OCI-LY7 (cell line): ENCODE measurements at regions not wholly inside any gene's neighbourhood (a gene's known extent, or its start where the extent isn't known, plus 50 kb on each side); places are given as distances from the start of the nearest gene placed in this dataset.

Experiments used
- BruUV-seq: library from RNA; stranded (reverse); fragments of 400-500 nt; replicated peaks from 2 replicates; lab custom pipeline; 2021; lab: Mats Ljungman, UMichigan
- CTCF ChIA-PET: fragments of 300-600 bp; sonication (Branson Sonifier 250); formaldehyde crosslinking; loops from one replicate; lab custom pipeline; 2022; ENCODE audit warnings: antibody characterized with exemption; ENCODE audit not compliant: unreplicated experiment; lab: Charles Lee
- POLR2A ChIA-PET: fragments of 300-600 bp; sonication (Branson Sonifier 250); formaldehyde crosslinking; loops from one replicate; lab custom pipeline; 2022; ENCODE audit warnings: antibody characterized with exemption; lab: Charles Lee
- DNase-seq: peaks from one replicate; pipeline ENCODE4 v3.0.0-alpha.2; 2015; ENCODE audit warnings: low spot score
- H2AFZ ChIP-seq: fragments of 200-600 bp; sonication (generic), shearing (Covaris generic); 2 replicates; pipeline ENCODE4 v1.6.1; 2014; ENCODE audit warnings: mild to moderate bottlenecking, antibody characterized with exemption, low read length, moderate library complexity
- H3K27ac ChIP-seq: fragments of 200-600 bp; sonication (generic); 2 replicates; pipeline ENCODE4 v1.5.1; 2014; ENCODE audit warnings: mixed run types, low read depth, mild to moderate bottlenecking, moderate library complexity, low read length, inconsistent platforms; ENCODE audit not compliant: poor library complexity, severe bottlenecking
- H3K36me3 ChIP-seq: fragments of 200-600 bp; sonication (generic); 2 replicates; pipeline ENCODE4 v1.6.1; 2014; ENCODE audit warnings: mild to moderate bottlenecking, antibody characterized with exemption, low read length, moderate library complexity, mixed read lengths; ENCODE audit not compliant: insufficient read depth
- H3K4me1 ChIP-seq: fragments of 200-600 bp; sonication (generic); 2 replicates; pipeline ENCODE4 v1.5.1; 2014; ENCODE audit warnings: mild to moderate bottlenecking, low read length; ENCODE audit not compliant: insufficient read depth, poor library complexity, severe bottlenecking
- H3K4me2 ChIP-seq: fragments of 200-600 bp; sonication (generic); 2 replicates; pipeline ENCODE4 v1.6.1; 2014; ENCODE audit warnings: mild to moderate bottlenecking, low read length
- H3K4me3 ChIP-seq: fragments of 200-600 bp; sonication (generic); 2 replicates; pipeline ENCODE4 v1.5.1; 2014; ENCODE audit warnings: mild to moderate bottlenecking, low read depth, low read length; ENCODE audit not compliant: poor library complexity, severe bottlenecking
- H3K79me2 ChIP-seq: fragments of 200-600 bp; sonication (generic); 2 replicates; pipeline ENCODE4 v1.6.1; 2016; ENCODE audit warnings: low read depth, mild to moderate bottlenecking, low read length, moderate library complexity, mixed read lengths; ENCODE audit not compliant: insufficient read depth
- H3K9me2 ChIP-seq: fragments of 200-600 bp; sonication (generic); 2 replicates; pipeline ENCODE4 v1.6.1; 2016; ENCODE audit warnings: mild to moderate bottlenecking, low read length, mixed read lengths; ENCODE audit not compliant: insufficient read depth
- H3K9me3 ChIP-seq: fragments of 200-600 bp; sonication (generic); 2 replicates; pipeline ENCODE4 v1.6.1; 2014; ENCODE audit warnings: mild to moderate bottlenecking, mixed run types, low read length, mixed read lengths
- H4K20me1 ChIP-seq: fragments of 200-600 bp; sonication (generic); 2 replicates; pipeline ENCODE4 v1.6.1; 2014; ENCODE audit warnings: mild to moderate bottlenecking, antibody characterized with exemption, low read length, moderate library complexity, mixed read lengths; ENCODE audit not compliant: insufficient read depth
- CTCF ChIP-seq: fragments of 200-600 bp; sonication (generic); conservative IDR thresholded peaks from 2 replicates; pipeline ENCODE4 v1.5.1; 2014; ENCODE audit warnings: mild to moderate bottlenecking, antibody characterized with exemption, low read length, moderate library complexity, mixed read lengths
- EZH2phosphoT487 ChIP-seq: fragments of 200-600 bp; sonication (generic); IDR thresholded peaks from 2 replicates; pipeline ENCODE4 v1.6.1; 2018; ENCODE audit warnings: low read depth, borderline replicate concordance, mild to moderate bottlenecking, mixed run types, antibody characterized with exemption, low read length, moderate library complexity, mixed read lengths
- intact Hi-C: fragments of 100-400 bp; cut with micrococcal nuclease; formaldehyde crosslinking; loops from one replicate; pipeline ENCODE4 v1.10.0; 2022; ENCODE audit not compliant: unreplicated experiment

GRCh38 chr20:7332169-7332568, 564.7 kb downstream of the BMP2 start:
- no peaks in the 10 kb centered on the region for H3K79me2 ChIP-seq
- H3K36me3 ChIP-seq, result no peaks in the 10 kb centered on the region
- no peak overlapping the region for H3K27ac ChIP-seq
- H3K9me3 ChIP-seq, result no peaks in the 10 kb centered on the region
- CTCF ChIA-PET, result no interaction called here
- intact Hi-C loops, result no loop called here
- H3K4me1 ChIP-seq, result no peaks in the 10 kb centered on the region
- H3K4me2 ChIP-seq, result no peak overlapping the region
- no peak overlapping the region for H3K4me3 ChIP-seq
- TF ChIP-seq CTCF (no peak), EZH2phosphoT487 (no peak)
- POLR2A ChIA-PET, result no interaction called here
- BruUV-seq, result no TSS peak
- H2AFZ ChIP-seq, result no peak overlapping the region
- H4K20me1 ChIP-seq, result no peaks in the 10 kb centered on the region
- DNase-seq, result no peak
- no peaks in the 10 kb centered on the region for H3K9me2 ChIP-seq

- Histone ChIP-seq H3K4me3 (no peak overlapping the region), H3K27ac (no peak overlapping the region), H3K9me2 (no peaks in the 10 kb centered on the region), H4K20me1 (no peaks in the 10 kb centered on the region), H3K9me3 (no peaks in the 10 kb centered on the region), H2AFZ (no peak overlapping the region), H3K79me2 (no peaks in the 10 kb centered on the region), H3K36me3 (no peaks in the 10 kb centered on the region), H3K4me2 (no peak overlapping the region), H3K4me1 (no peaks in the 10 kb centered on the region)
- DNase-seq, result no peak
- CTCF ChIA-PET, result no interaction called here
- intact Hi-C loops, result no loop called here
- no peak for TF ChIP-seq EZH2phosphoT487
- no peak for TF ChIP-seq CTCF
- POLR2A ChIA-PET, result interaction anchor here (1.5 kb wide), 1 partner anchor 9 kb away, joined by 4 read pairs; no protein-coding TSS in a partner anchor
- no TSS peak for BruUV-seq
These were observed 566.4 kb downstream of the BMP2 start for GRCh38 chr20:7333841-7334240.

GRCh38 chr20:7346026-7346425, 578.5 kb downstream of the BMP2 start:
- Histone ChIP-seq H3K36me3 (no peaks in the 10 kb centered on the region), H3K4me2 (no peak overlapping the region), H3K79me2 (no peaks in the 10 kb centered on the region), H3K9me2 (no peaks in the 10 kb centered on the region), H3K4me1 (no peaks in the 10 kb centered on the region), H3K27ac (no peak overlapping the region), H2AFZ (no peak overlapping the region), H4K20me1 (no peaks in the 10 kb centered on the region), H3K9me3 (no peaks in the 10 kb centered on the region), H3K4me3 (no peak overlapping the region)
- TF ChIP-seq CTCF (no peak), EZH2phosphoT487 (no peak)
- no TSS peak for BruUV-seq
- no peak for DNase-seq
- intact Hi-C loops, result no loop called here
- ChIA-PET CTCF (no interaction called here), POLR2A (no interaction called here)
